GM23248 (cell line): ENCODE measurements at regions not wholly inside any gene's neighbourhood (a gene's known extent, or its start where the extent isn't known, plus 50 kb on each side); places are given as distances from the start of the nearest gene placed in this dataset.

Experiments used
- DNase-seq: peaks from one replicate; pipeline ENCODE4 v3.0.0-alpha.2; 2015
- H2AFZ ChIP-seq: fragments of 200-600 bp; sonication (generic); 2 replicates; pipeline ENCODE4 v1.6.1; 2016; ENCODE audit warnings: antibody characterized with exemption
- H3F3A ChIP-seq: fragments of 200-600 bp; sonication (generic); 2 replicates; pipeline ENCODE4 v1.6.1; 2016; ENCODE audit warnings: mild to moderate bottlenecking, antibody characterized with exemption, mixed run types; ENCODE audit not compliant: insufficient read depth
- H3K27ac ChIP-seq: fragments of 200-600 bp; sonication (generic); 2 replicates; pipeline ENCODE4 v1.5.1; 2016; ENCODE audit warnings: mild to moderate bottlenecking
- H3K27me3 ChIP-seq: fragments of 200-600 bp; sonication (generic); replicated peaks from 2 replicates; pipeline ENCODE4 v1.6.1; 2016; ENCODE audit warnings: mild to moderate bottlenecking; ENCODE audit not compliant: insufficient read depth
- H3K36me3 ChIP-seq: fragments of 200-600 bp; sonication (generic); 2 replicates; pipeline ENCODE4 v1.6.1; 2016; ENCODE audit warnings: low read depth, mild to moderate bottlenecking
- H3K4me1 ChIP-seq: fragments of 200-600 bp; sonication (generic); 2 replicates; pipeline ENCODE4 v1.6.1; 2016; ENCODE audit warnings: mild to moderate bottlenecking; ENCODE audit not compliant: insufficient read depth
- H3K4me2 ChIP-seq: fragments of 200-600 bp; sonication (generic); one replicate; pipeline ENCODE4 v1.6.1; 2016; ENCODE audit warnings: mild to moderate bottlenecking; ENCODE audit not compliant: unreplicated experiment
- H3K4me3 ChIP-seq: fragments of 200-600 bp; sonication (generic); 2 replicates; pipeline ENCODE4 v1.5.1; 2016; ENCODE audit warnings: mild to moderate bottlenecking
- H3K79me2 ChIP-seq: fragments of 200-600 bp; sonication (generic); 2 replicates; pipeline ENCODE4 v1.6.1; 2016; ENCODE audit warnings: mild to moderate bottlenecking; ENCODE audit not compliant: insufficient read depth
- H3K9ac ChIP-seq: fragments of 200-600 bp; sonication (generic); 2 replicates; pipeline ENCODE4 v1.6.1; 2016; ENCODE audit warnings: mild to moderate bottlenecking
- H3K9me2 ChIP-seq: fragments of 200-600 bp; sonication (generic); 2 replicates; pipeline ENCODE4 v1.6.1; 2016; ENCODE audit warnings: mixed run types, mild to moderate bottlenecking, moderate library complexity; ENCODE audit not compliant: insufficient read depth
- H3K9me3 ChIP-seq: fragments of 200-600 bp; sonication (generic); one replicate; pipeline ENCODE4 v1.6.1; 2017; ENCODE audit warnings: low read depth
- H4K20me1 ChIP-seq: fragments of 200-600 bp; sonication (generic); 2 replicates; pipeline ENCODE4 v1.6.0; 2016; ENCODE audit not compliant: insufficient read depth
- EZH2 ChIP-seq: fragments of 200-600 bp; sonication (generic); IDR thresholded peaks from 2 replicates; pipeline ENCODE4 v1.6.1; 2018; ENCODE audit warnings: antibody characterized with exemption, mild to moderate bottlenecking; ENCODE audit not compliant: insufficient read depth, poor library complexity, severe bottlenecking
- EZH2phosphoT487 ChIP-seq: fragments of 200-600 bp; sonication (generic); IDR thresholded peaks from 2 replicates; pipeline ENCODE4 v1.6.1; 2018; ENCODE audit warnings: antibody characterized with exemption, moderate library complexity, mild to moderate bottlenecking, low read depth; ENCODE audit not compliant: insufficient read depth
- WGBS, 2 experiments: methylation state at CpG; one replicate each; pipeline ENCODE4 v1.1.6; 2015 to 2017; ENCODE audit warnings: low lambda C conversion rate in 2 of 2, low coverage in 1 of 2; ENCODE audit errors: missing lambda C conversion rate in 2 of 2; 5-methylcytosine and 5-hydroxymethylcytosine counted together
- in situ Hi-C: fragments of 300-500 bp; cut with MboI; formaldehyde crosslinking; loops from 2 replicates; pipeline ENCODE4 v1.15.0; 2020

DNA sequence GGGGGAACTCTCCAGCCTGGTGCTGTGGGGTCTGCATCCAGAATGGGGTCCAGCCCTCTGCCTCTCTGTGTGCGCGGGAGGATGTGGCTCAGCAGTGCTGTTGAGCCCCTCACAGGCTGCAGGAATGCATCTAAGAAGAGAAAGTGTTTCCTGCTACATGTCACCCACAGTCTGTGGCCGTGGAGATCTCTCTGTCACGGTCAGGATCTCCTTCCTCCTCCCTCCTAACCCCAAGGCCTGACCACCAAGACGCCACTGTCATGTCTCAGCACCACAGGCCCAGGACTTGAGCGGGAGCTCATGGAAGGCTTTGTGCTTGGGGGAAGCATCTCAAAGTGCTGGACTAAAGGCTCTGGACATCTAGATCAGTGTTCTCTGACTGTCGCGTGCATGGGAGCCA lies 90.1 kb downstream of the SREK1 start:
- H3K4me2 ChIP-seq = no peak overlapping the region
- no peaks in the 10 kb centered on the region for H3K36me3 ChIP-seq
- H2AFZ ChIP-seq = no peak overlapping the region
- H4K20me1 ChIP-seq = no peaks in the 10 kb centered on the region
- H3K27me3 ChIP-seq = no peaks in the 10 kb centered on the region
- no peak overlapping the region for H3K4me3 ChIP-seq
- no peaks in the 10 kb centered on the region for H3K4me1 ChIP-seq
- H3K9me2 ChIP-seq = no peaks in the 10 kb centered on the region
- DNase-seq = no peak
- no peaks in the 10 kb centered on the region for H3K79me2 ChIP-seq
- H3K27ac ChIP-seq = no peak overlapping the region
- in situ Hi-C loops = no loop called here
- 86 to 87% methylated on average over 8 of the region's 8 CpGs for WGBS, 2 experiments
- H3F3A ChIP-seq = no peaks in the 10 kb centered on the region
- no peak overlapping the region for H3K9ac ChIP-seq
- TF ChIP-seq EZH2 = no peak
- TF ChIP-seq EZH2phosphoT487 = no peak
- H3K9me3 ChIP-seq = no peaks in the 10 kb centered on the region

DNA sequence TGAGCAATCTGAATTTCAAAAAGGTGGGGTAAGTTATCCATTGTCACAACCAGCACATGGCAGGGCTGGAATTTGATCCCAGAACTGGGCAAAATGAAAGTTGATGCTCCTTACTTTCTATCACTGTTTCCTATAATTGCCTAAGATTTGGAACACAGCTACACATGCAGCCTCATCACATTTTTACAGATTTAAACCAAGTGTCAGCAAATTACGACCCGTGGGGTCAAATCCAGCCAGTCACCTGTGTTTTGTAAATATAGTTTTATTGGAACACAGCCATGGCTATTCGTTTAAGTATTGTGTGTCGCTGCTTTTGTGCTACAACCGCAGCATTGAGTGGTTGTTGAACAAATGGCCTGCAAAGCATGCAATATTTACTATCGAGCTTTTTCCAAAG lies 94.3 kb downstream of the SREK1 start:
- no peak overlapping the region for H2AFZ ChIP-seq
- WGBS, 2 experiments = 76 to 79% methylated on average over 6 of the region's 6 CpGs

DNA sequence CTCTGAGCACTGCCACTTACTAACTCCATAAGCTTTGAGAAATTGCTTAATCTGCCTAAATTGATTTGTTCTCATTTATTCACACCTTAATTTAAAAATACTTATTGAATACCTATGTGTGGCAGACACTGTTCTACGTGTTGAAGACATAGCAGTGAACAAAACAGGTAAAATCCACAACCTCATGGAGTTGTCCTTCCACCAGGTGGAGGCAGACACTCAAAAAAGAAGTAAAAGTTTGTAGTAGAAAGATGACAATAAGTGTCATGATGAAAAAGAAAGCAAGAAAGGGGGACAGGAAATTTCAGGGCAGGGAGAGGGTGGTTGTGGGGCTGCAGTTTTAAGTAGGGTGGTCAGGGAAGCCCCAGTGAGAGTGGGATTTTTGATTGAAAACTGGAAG lies 94.9 kb downstream of the SREK1 start:
- no peaks in the 10 kb centered on the region for H3K9me2 ChIP-seq
- TF ChIP-seq EZH2 (no peak), EZH2phosphoT487 (no peak)
- H3K36me3 ChIP-seq = no peaks in the 10 kb centered on the region
- DNase-seq = no peak
- no peak overlapping the region for H2AFZ ChIP-seq
- in situ Hi-C loops = no loop called here
- no peaks in the 10 kb centered on the region for H3K27me3 ChIP-seq
- H3K4me1 ChIP-seq = peaks cover 5% of the 10 kb centered on the region; the same call in 1 of the 2 replicates
- H4K20me1 ChIP-seq = no peaks in the 10 kb centered on the region
- no peaks in the 10 kb centered on the region for H3K79me2 ChIP-seq
- H3K4me3 ChIP-seq = no peak overlapping the region
- H3K27ac ChIP-seq = no peak overlapping the region
- 76 to 89% methylated on average over 1 of the region's 1 CpG for WGBS, 2 experiments
- no peaks in the 10 kb centered on the region for H3K9me3 ChIP-seq
- no peak overlapping the region for H3K4me2 ChIP-seq
- H3F3A ChIP-seq = no peaks in the 10 kb centered on the region
- H3K9ac ChIP-seq = no peak overlapping the region

More for the DNA sequence above, 94.3 kb downstream of the SREK1 start:
- Histone ChIP-seq H3K36me3 (no peaks in the 10 kb centered on the region), H3K79me2 (no peaks in the 10 kb centered on the region), H3K9ac (no peak overlapping the region), H3K4me3 (no peak overlapping the region), H3K4me1 (peaks cover 5% of the 10 kb centered on the region; the same call in 1 of the 2 replicates), H4K20me1 (no peaks in the 10 kb centered on the region), H3F3A (no peaks in the 10 kb centered on the region), H3K27me3 (no peaks in the 10 kb centered on the region), H3K27ac (no peak overlapping the region), H3K4me2 (no peak overlapping the region), H3K9me3 (no peaks in the 10 kb centered on the region), H3K9me2 (no peaks in the 10 kb centered on the region)
- in situ Hi-C loops = no loop called here
- no peak for DNase-seq
- TF ChIP-seq EZH2phosphoT487 = no peak
- no peak for TF ChIP-seq EZH2

DNA sequence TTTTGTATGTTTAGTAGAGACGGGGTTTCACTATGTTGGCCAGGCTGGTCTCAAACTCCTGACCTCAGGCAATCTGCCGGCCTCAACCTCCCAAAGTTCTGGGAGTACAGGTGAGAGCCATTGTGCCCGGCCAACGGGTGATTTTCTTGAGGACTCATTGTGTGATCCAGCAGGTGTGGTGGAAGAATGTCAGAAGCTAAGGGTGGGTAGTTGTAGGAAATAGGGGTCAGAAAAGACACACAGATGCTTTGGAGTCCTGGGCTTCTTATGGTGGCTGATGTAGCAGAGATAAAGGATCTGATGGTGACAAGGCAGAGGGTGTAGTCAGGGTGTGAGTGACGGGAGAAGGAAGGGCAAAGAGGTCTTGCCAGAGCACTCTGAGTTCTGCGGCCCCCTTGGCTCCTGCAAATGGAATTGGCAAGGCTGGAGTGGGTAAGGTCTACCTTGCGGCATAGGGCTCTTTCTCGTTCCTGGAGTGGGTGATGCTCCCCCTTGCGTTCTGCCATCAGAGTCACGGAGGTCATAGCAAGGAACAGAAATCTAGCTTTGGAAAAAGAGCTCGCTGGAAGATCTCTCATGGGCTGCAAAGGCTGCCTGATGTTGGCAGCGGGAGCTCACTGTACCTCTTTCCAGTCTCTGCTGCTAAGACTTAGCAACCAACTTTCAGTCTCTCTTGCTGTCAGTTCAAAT lies 97.2 kb downstream of the SREK1 start:
- H3K9me3 ChIP-seq = no peaks in the 10 kb centered on the region
- H3F3A ChIP-seq = no peaks in the 10 kb centered on the region
- no peaks in the 10 kb centered on the region for H3K36me3 ChIP-seq
- no peak overlapping the region for H3K4me3 ChIP-seq
- H3K79me2 ChIP-seq = no peaks in the 10 kb centered on the region
- no peaks in the 10 kb centered on the region for H3K9me2 ChIP-seq
- H3K9ac ChIP-seq = no peak overlapping the region
- TF ChIP-seq EZH2phosphoT487 (no peak), EZH2 (no peak)
- H3K4me1 ChIP-seq = peaks cover 8% of the 10 kb centered on the region
- H3K27ac ChIP-seq = no peak overlapping the region
- in situ Hi-C loops = no loop called here
- no peaks in the 10 kb centered on the region for H3K27me3 ChIP-seq
- no peak for DNase-seq
- H2AFZ ChIP-seq = no peak overlapping the region
- H3K4me2 ChIP-seq = no peak overlapping the region
- H4K20me1 ChIP-seq = no peaks in the 10 kb centered on the region
- WGBS, 2 experiments = 91 to 92% methylated on average over 12 of the region's 12 CpGs
